WTC11 (cell line): ENCODE measurements at regions not wholly inside any gene's neighbourhood (a gene's known extent, or its start where the extent isn't known, plus 50 kb on each side); places are given as distances from the start of the nearest gene placed in this dataset.

Source experiments
- ATAC-seq: fragments of 200-7000 bp; cut with Tn5 transposase; 2 replicates; pipeline ENCODE4 v1.10.0; 2021; ENCODE audit warnings: mild to moderate bottlenecking, moderate library complexity
- CTCF ChIA-PET: fragments of 300-600 bp; sonication (Branson Sonifier 250); formaldehyde crosslinking; loops from one replicate; lab custom pipeline; 2021; ENCODE audit warnings: antibody characterized with exemption; lab: Charles Lee
- POLR2A ChIA-PET: fragments of 350-600 bp; sonication (Branson Sonifier 250); formaldehyde crosslinking; loops from one replicate; lab custom pipeline; 2021; ENCODE audit warnings: antibody characterized with exemption; lab: Charles Lee
- DNase-seq: peaks from one replicate; pipeline ENCODE4 v3.0.0; 2021; ENCODE audit warnings: low spot score
- H3K27ac Mint-ChIP-seq: 2 replicates; pipeline ENCODE4 v1.8.0; 2021; ENCODE audit warnings: mixed read lengths
- H3K27me3 Mint-ChIP-seq: 2 replicates; pipeline ENCODE4 v1.8.0; 2021; ENCODE audit warnings: low read depth, mild to moderate bottlenecking, moderate library complexity, mixed read lengths
- H3K36me3 Mint-ChIP-seq: 2 replicates; pipeline ENCODE4 v1.8.0; 2021; ENCODE audit warnings: mixed read lengths
- H3K4me1 Mint-ChIP-seq: 2 replicates; pipeline ENCODE4 v1.8.0; 2022; ENCODE audit warnings: mixed read lengths
- H3K4me3 Mint-ChIP-seq: 2 replicates; pipeline ENCODE4 v1.8.0; 2021; ENCODE audit warnings: mild to moderate bottlenecking, moderate library complexity, mixed read lengths
- H3K9me3 Mint-ChIP-seq: 2 replicates; pipeline ENCODE4 v1.8.0; 2021; ENCODE audit warnings: mixed read lengths
- AFF4 ChIP-seq: sonication (generic); formaldehyde crosslinking; IDR thresholded peaks from 2 replicates; pipeline ENCODE4 v1.8.1; 2023; ENCODE audit warnings: mild to moderate bottlenecking, missing genetic modification reagents, borderline replicate concordance
- ATF6 ChIP-seq: sonication (generic); formaldehyde crosslinking; IDR thresholded peaks from 2 replicates; pipeline ENCODE4 v1.8.1; 2023; ENCODE audit warnings: mild to moderate bottlenecking, missing genetic modification reagents
- CTCF ChIP-seq: fragments of 200-600 bp; IDR thresholded peaks from 2 replicates; pipeline ENCODE4 v1.8.0; 2022; ENCODE audit warnings: antibody characterized with exemption
- IRF2 ChIP-seq: sonication (generic); formaldehyde crosslinking; IDR thresholded peaks from 2 replicates; pipeline ENCODE4 v1.8.0; 2022; ENCODE audit warnings: low read depth, missing genetic modification reagents, borderline replicate concordance
- MXD4 ChIP-seq: fragments of 250-450 bp; sonication (Bioruptor Pico); IDR thresholded peaks from 2 replicates; pipeline ENCODE4 v1.8.0; 2021; ENCODE audit warnings: mild to moderate bottlenecking, moderate library complexity, borderline replicate concordance
- MYBL2 ChIP-seq: sonication (generic); formaldehyde crosslinking; IDR thresholded peaks from 2 replicates; pipeline ENCODE4 v1.8.1; 2023; ENCODE audit warnings: mild to moderate bottlenecking, moderate library complexity, missing genetic modification reagents
- NFYB ChIP-seq: sonication (generic); formaldehyde crosslinking; conservative IDR thresholded peaks from 2 replicates; pipeline ENCODE4 v1.8.0; 2022; ENCODE audit warnings: low read depth, missing genetic modification reagents
- NR2C2 ChIP-seq: sonication (generic); formaldehyde crosslinking; IDR thresholded peaks from 2 replicates; pipeline ENCODE4 v1.8.0; 2022; ENCODE audit warnings: mild to moderate bottlenecking, missing genetic modification reagents
- OVOL2 ChIP-seq: fragments of 250-450 bp; sonication (Bioruptor Pico); IDR thresholded peaks from 2 replicates; pipeline ENCODE4 v1.9.0; 2021; ENCODE audit warnings: mild to moderate bottlenecking, borderline replicate concordance
- PRDM15 ChIP-seq: sonication (generic); formaldehyde crosslinking; IDR thresholded peaks from 2 replicates; pipeline ENCODE4 v1.8.0; 2022; ENCODE audit warnings: missing genetic modification reagents
- SMAD4 ChIP-seq: sonication (generic); formaldehyde crosslinking; IDR thresholded peaks from 2 replicates; pipeline ENCODE4 v1.8.0; 2022; ENCODE audit warnings: mild to moderate bottlenecking, missing genetic modification reagents
- TCF7 ChIP-seq: sonication (generic); formaldehyde crosslinking; IDR thresholded peaks from 2 replicates; pipeline ENCODE4 v1.8.0; 2022; ENCODE audit warnings: mild to moderate bottlenecking, low read depth, missing genetic modification reagents, moderate library complexity
- USF2 ChIP-seq: sonication (generic); formaldehyde crosslinking; IDR thresholded peaks from 2 replicates; pipeline ENCODE4 v1.8.1; 2023; ENCODE audit warnings: mild to moderate bottlenecking, missing genetic modification reagents, moderate library complexity
- ZBTB43 ChIP-seq: sonication (generic); formaldehyde crosslinking; IDR thresholded peaks from 2 replicates; pipeline ENCODE4 v1.8.1; 2023; ENCODE audit warnings: mild to moderate bottlenecking, missing genetic modification reagents
- ZMAT4 ChIP-seq: fragments of 250-450 bp; sonication (Bioruptor Pico); IDR thresholded peaks from 2 replicates; pipeline ENCODE4 v1.9.0; 2021; ENCODE audit warnings: mild to moderate bottlenecking
- ZNF138 ChIP-seq: sonication (generic); formaldehyde crosslinking; conservative IDR thresholded peaks from 2 replicates; pipeline ENCODE4 v1.8.1; 2022; ENCODE audit warnings: mild to moderate bottlenecking, moderate library complexity, missing genetic modification reagents
- ZNF396 ChIP-seq: fragments of 250-450 bp; sonication (Bioruptor Pico); IDR thresholded peaks from 2 replicates; pipeline ENCODE4 v1.8.0; 2021; ENCODE audit warnings: mild to moderate bottlenecking, moderate library complexity, borderline replicate concordance
- ZSCAN18 ChIP-seq: fragments of 250-450 bp; sonication (Bioruptor Pico); IDR thresholded peaks from 2 replicates; pipeline ENCODE4 v2.1.2; 2022; ENCODE audit warnings: mild to moderate bottlenecking, moderate library complexity

- POLR2A ChIA-PET = interaction anchor here (0.6 kb wide), 1 partner anchor 728 kb away, joined by 3 read pairs; no protein-coding TSS in a partner anchor
- H3K27me3 Mint-ChIP-seq = peaks cover 5% of the 10 kb centered on the region; the same call in 1 of the 2 replicates
Observed at GRCh38 chr10:26355241-26355640, 82.9 kb upstream of the APBB1IP start.

More at GRCh38 chr10:26355241-26355640, 82.9 kb upstream of the APBB1IP start:
- no peak overlapping the region for H3K4me3 Mint-ChIP-seq
- no peaks in the 10 kb centered on the region for H3K36me3 Mint-ChIP-seq
- CTCF ChIA-PET = interaction anchor here (1.3 to 2.3 kb wide), 2 partner anchors 179 to 371 kb away, joined by 3 to 8 read pairs; no protein-coding TSS in a partner anchor
- H3K27ac Mint-ChIP-seq = no peak overlapping the region
- ATAC-seq (no peak), DNase-seq (no peak)
- no peak for TF ChIP-seq MXD4
- no peak for TF ChIP-seq USF2 (CRISPR knock-in tag)
- no peak for TF ChIP-seq ZNF396 (CRISPR knock-in tag)
- TF ChIP-seq SMAD4 (CRISPR knock-in tag) = no peak
- no peak for TF ChIP-seq IRF2 (CRISPR knock-in tag)
- no peak for TF ChIP-seq ZBTB43
- TF ChIP-seq ATF6 = no peak
- TF ChIP-seq ZMAT4 (CRISPR knock-in tag) = no peak
- TF ChIP-seq PRDM15 (CRISPR knock-in tag) = no peak
- no peak for TF ChIP-seq CTCF
- TF ChIP-seq AFF4 = no peak
- TF ChIP-seq ZNF138 (CRISPR knock-in tag) = no peak
- TF ChIP-seq NFYB (CRISPR knock-in tag) = no peak
- TF ChIP-seq MYBL2 = no peak
- TF ChIP-seq TCF7 (CRISPR knock-in tag) = no peak
- no peak for TF ChIP-seq ZSCAN18 (CRISPR knock-in tag)
- no peak for TF ChIP-seq OVOL2 (CRISPR knock-in tag)
- no peak for TF ChIP-seq NR2C2 (CRISPR knock-in tag)
- 0 out of 2 replicates have a peak, but pooled peaks cover 2% of the 10 kb centered on the region for H3K9me3 Mint-ChIP-seq
- peaks cover 13% of the 10 kb centered on the region for H3K4me1 Mint-ChIP-seq
